H9 (cell line): ENCODE measurements at regions not wholly inside any gene's neighbourhood (a gene's known extent, or its start where the extent isn't known, plus 50 kb on each side); places are given as distances from the start of the nearest gene placed in this dataset.

Source experiments
- DNase-seq: peaks from one replicate; pipeline ENCODE4 v3.0.0-alpha.2; 2017
- H2AFZ ChIP-seq: one replicate; pipeline ENCODE4 v1.6.1; 2013; ENCODE audit warnings: mild to moderate bottlenecking, low read length, control low read depth, moderate library complexity
- H2AK5ac ChIP-seq: 2 replicates; pipeline ENCODE4 v1.6.1; 2013; ENCODE audit warnings: low read length, control low read depth, mixed read lengths; ENCODE audit not compliant: insufficient read length
- H2BK120ac ChIP-seq: one replicate; pipeline ENCODE4 v1.6.1; 2013; ENCODE audit warnings: low read depth, mild to moderate bottlenecking, low read length, control low read depth, inconsistent platforms; ENCODE audit not compliant: poor library complexity, severe bottlenecking
- H2BK12ac ChIP-seq: 2 replicates; pipeline ENCODE4 v1.6.1; 2013; ENCODE audit warnings: low read length, control low read depth, mixed read lengths, low read depth; ENCODE audit not compliant: insufficient read length
- H2BK15ac ChIP-seq: 2 replicates; pipeline ENCODE4 v1.6.1; 2013; ENCODE audit warnings: low read depth, low read length, control low read depth
- H2BK20ac ChIP-seq: one replicate; pipeline ENCODE4 v1.6.1; 2013; ENCODE audit warnings: low read depth, mild to moderate bottlenecking, low read length, control low read depth, inconsistent platforms; ENCODE audit not compliant: poor library complexity, severe bottlenecking
- H2BK5ac ChIP-seq: 2 replicates; pipeline ENCODE4 v1.6.1; 2013; ENCODE audit warnings: low read length, control low read depth, mixed read lengths; ENCODE audit not compliant: insufficient read length
- H3K14ac ChIP-seq: 2 replicates; pipeline ENCODE4 v1.6.1; 2013; ENCODE audit warnings: low read length, control low read depth; ENCODE audit not compliant: insufficient read depth
- H3K18ac ChIP-seq: 2 replicates; pipeline ENCODE4 v1.6.1; 2013; ENCODE audit warnings: low read depth, mild to moderate bottlenecking, mixed read lengths, low read length, control low read depth; ENCODE audit not compliant: insufficient read length
- H3K23ac ChIP-seq: 2 replicates; pipeline ENCODE4 v1.6.1; 2013; ENCODE audit warnings: low read length, control low read depth, mixed read lengths, low read depth; ENCODE audit not compliant: insufficient read length
- H3K23me2 ChIP-seq: 2 replicates; pipeline ENCODE4 v1.6.1; 2013; ENCODE audit warnings: low read depth, mild to moderate bottlenecking, mixed read lengths, low read length, control low read depth; ENCODE audit not compliant: insufficient read length, poor library complexity, severe bottlenecking
- H3K27ac ChIP-seq: 2 replicates; pipeline ENCODE4 v1.5.1; 2013; ENCODE audit warnings: low read length, control low read depth, mixed read lengths, low read depth; ENCODE audit not compliant: insufficient read length
- H3K27me3 ChIP-seq: 2 replicates; pipeline ENCODE4 v1.6.1; 2013; ENCODE audit warnings: low read length, control low read depth, inconsistent platforms; ENCODE audit not compliant: insufficient read depth
- H3K4ac ChIP-seq: 2 replicates; pipeline ENCODE4 v1.6.1; 2013; ENCODE audit warnings: low read depth, mild to moderate bottlenecking, control low read depth, inconsistent platforms, low read length, moderate library complexity
- H3K4me1 ChIP-seq: 2 replicates; pipeline ENCODE4 v1.6.1; 2013; ENCODE audit warnings: low read length, control low read depth, inconsistent platforms; ENCODE audit not compliant: insufficient read depth
- H3K4me2 ChIP-seq: 2 replicates; pipeline ENCODE4 v1.6.1; 2013; ENCODE audit warnings: low read length, control low read depth, mixed read lengths; ENCODE audit not compliant: insufficient read length, insufficient read depth
- H3K56ac ChIP-seq: 2 replicates; pipeline ENCODE4 v1.6.1; 2013; ENCODE audit warnings: low read depth, mild to moderate bottlenecking, mixed read lengths, low read length, control low read depth; ENCODE audit not compliant: insufficient read length
- H3K79me1 ChIP-seq: 2 replicates; pipeline ENCODE4 v1.6.1; 2013; ENCODE audit warnings: low read depth, mild to moderate bottlenecking, moderate library complexity, low read length, control low read depth, inconsistent platforms; ENCODE audit not compliant: insufficient read depth, poor library complexity, severe bottlenecking
- H3K79me2 ChIP-seq: 2 replicates; pipeline ENCODE4 v1.6.1; 2013; ENCODE audit warnings: low read length, control low read depth, inconsistent platforms; ENCODE audit not compliant: insufficient read depth
- H3K9ac ChIP-seq: 2 replicates; pipeline ENCODE4 v1.6.1; 2013; ENCODE audit warnings: low read length, control low read depth, mixed read lengths; ENCODE audit not compliant: insufficient read length; ENCODE audit errors: extremely low read depth
- H3K9me3 ChIP-seq: one replicate; pipeline ENCODE4 v1.6.1; 2013; ENCODE audit warnings: low read depth, low read length, inconsistent platforms; ENCODE audit not compliant: control insufficient read depth
- H3T11ph ChIP-seq: one replicate; pipeline ENCODE4 v1.6.1; 2013; ENCODE audit warnings: mild to moderate bottlenecking, low read length, control low read depth, inconsistent platforms
- H4K20me1 ChIP-seq: one replicate; pipeline ENCODE4 v1.6.1; 2013; ENCODE audit not compliant: control insufficient read depth, insufficient read length, insufficient read depth
- H4K5ac ChIP-seq: 2 replicates; pipeline ENCODE4 v1.6.1; 2013; ENCODE audit warnings: low read depth, mild to moderate bottlenecking, mixed read lengths, low read length, control low read depth; ENCODE audit not compliant: insufficient read length
- H4K8ac ChIP-seq: replicated peaks from 2 replicates; pipeline ENCODE4 v1.6.1; 2013; ENCODE audit warnings: low read length, control low read depth, mixed read lengths, low read depth; ENCODE audit not compliant: insufficient read length
- H4K91ac ChIP-seq: 2 replicates; pipeline ENCODE4 v1.6.1; 2013; ENCODE audit warnings: low read depth, mild to moderate bottlenecking, moderate library complexity, mixed read lengths, low read length, control low read depth; ENCODE audit not compliant: insufficient read length
- H3K27ac Mint-ChIP-seq, 3 experiments: 2 replicates in 2 of 3; 3 replicates in 1 of 3; pipeline ENCODE4 v1.8.0; 2020 to 2021; ENCODE audit warnings: mixed read lengths in 3 of 3, mild to moderate bottlenecking in 1 of 3, moderate library complexity in 1 of 3
- H3K27me3 Mint-ChIP-seq: 2 replicates; pipeline ENCODE4 v1.8.0; 2021; ENCODE audit warnings: low read depth, mild to moderate bottlenecking, moderate library complexity, mixed read lengths
- H3K36me3 Mint-ChIP-seq, 3 experiments: 2 replicates in 2 of 3; 3 replicates in 1 of 3; pipeline ENCODE4 v1.8.0; 2020 to 2021; ENCODE audit warnings: low read depth in 3 of 3, mixed read lengths in 3 of 3; ENCODE audit not compliant: insufficient read depth in 1 of 3
- H3K4me1 Mint-ChIP-seq, 2 experiments: 2 replicates each; pipeline ENCODE4 v1.8.0; 2020; ENCODE audit warnings: mixed read lengths in 2 of 2
- H3K4me3 Mint-ChIP-seq, 2 experiments: 2 replicates in 1 of 2; 3 replicates in 1 of 2; pipeline ENCODE4 v1.8.0; 2020 to 2021; ENCODE audit warnings: mild to moderate bottlenecking in 2 of 2, mixed read lengths in 2 of 2, moderate library complexity in 1 of 2
- H3K9me3 Mint-ChIP-seq, 2 experiments: 2 replicates in 1 of 2; 3 replicates in 1 of 2; pipeline ENCODE4 v1.8.0; 2020; ENCODE audit warnings: mild to moderate bottlenecking in 2 of 2, mixed read lengths in 2 of 2, moderate library complexity in 1 of 2
- CTCF ChIP-seq: fragments of 200-600 bp; sonication (generic); conservative IDR thresholded peaks from 3 replicates; pipeline ENCODE4 v1.8.0; 2021; ENCODE audit warnings: antibody characterized with exemption, mild to moderate bottlenecking
- WGBS: extraction: QIAGEN DNeasy Blood & Tissue Kit; methylation state at CpG from one replicate; pipeline ENCODE4 v1.1.7; 2013; ENCODE audit warnings: missing lambda C conversion rate, low lambda C conversion rate, mixed read lengths; ENCODE audit not compliant: insufficient read length; ENCODE audit errors: extremely low coverage; 5-methylcytosine and 5-hydroxymethylcytosine counted together

- Histone ChIP-seq H3K23me2 (no peaks in the 10 kb centered on the region), H3K9ac (no peak overlapping the region), H2AFZ (no peak overlapping the region), H2AK5ac (no peak overlapping the region), H3K4me2 (no peak overlapping the region), H3K9me3 (no peaks in the 10 kb centered on the region), H3K14ac (no peak overlapping the region), H4K91ac (no peak overlapping the region), H3K56ac (no peak overlapping the region), H3K27ac (no peak overlapping the region), H4K8ac (no peak overlapping the region), H3K4ac (no peak overlapping the region), H3K79me2 (no peaks in the 10 kb centered on the region), H4K5ac (no peak overlapping the region), H2BK5ac (no peak overlapping the region), H4K20me1 (no peaks in the 10 kb centered on the region), H3K79me1 (no peaks in the 10 kb centered on the region), H3T11ph (no peak overlapping the region), H3K27me3 (no peaks in the 10 kb centered on the region), H3K18ac (no peak overlapping the region), H2BK120ac (no peak overlapping the region), H2BK15ac (no peak overlapping the region), H3K4me1 (no peaks in the 10 kb centered on the region), H2BK20ac (no peak overlapping the region), H2BK12ac (no peak overlapping the region), H3K23ac (no peak overlapping the region)
- Mint-ChIP-seq H3K27ac (no peak overlapping the region), H3K27me3 (no peaks in the 10 kb centered on the region), H3K4me3 (no peak overlapping the region), H3K9me3 (peaks cover 0 to 3% of the 10 kb centered on the region in 2 experiments; a peak in 3 of 5 replicates), H3K36me3 (no peaks in the 10 kb centered on the region; a peak in 1 of 7 replicates), H3K4me1 (peaks cover 5% of the 10 kb centered on the region in 2 experiments)
- no peak for DNase-seq
- no peak for TF ChIP-seq CTCF
- WGBS: no CpG with 5 or more reads among the region's 7 CpGs
Measured at GRCh38 chr16:79362300-79362970, 238.1 kb downstream of the MAF start.
